HG03135 (cell line): ENCODE measurements at regions not wholly inside any gene's neighbourhood (a gene's known extent, or its start where the extent isn't known, plus 50 kb on each side); places are given as distances from the start of the nearest gene placed in this dataset.

Experiments used
- ATAC-seq: cut with Tn5 transposase; IDR thresholded peaks from one replicate; pipeline ENCODE4 v1.9.1; 2021; ENCODE audit warnings: mild to moderate bottlenecking, moderate library complexity; ENCODE audit not compliant: unreplicated experiment

DNA sequence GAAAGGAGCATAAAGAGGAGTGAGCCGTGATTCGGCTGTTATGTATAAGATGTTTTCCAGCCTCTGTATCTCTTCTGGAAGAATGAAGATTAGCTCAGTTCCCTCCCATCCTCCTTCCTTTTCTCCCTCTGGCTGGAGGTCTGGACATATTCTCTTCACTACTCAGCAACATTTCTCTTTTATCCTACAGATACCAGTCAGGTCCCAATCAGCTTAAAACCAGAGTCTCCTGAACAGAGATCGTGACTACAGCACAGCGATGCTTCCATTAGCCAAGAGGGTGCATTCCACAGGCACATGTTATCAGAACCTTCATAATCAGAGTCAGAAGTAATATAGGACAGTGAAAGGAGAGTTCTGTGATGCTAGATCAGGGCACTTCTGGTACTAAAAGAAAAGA lies 133.9 kb upstream of the SOX4 start:
- ATAC-seq = no peak

DNA sequence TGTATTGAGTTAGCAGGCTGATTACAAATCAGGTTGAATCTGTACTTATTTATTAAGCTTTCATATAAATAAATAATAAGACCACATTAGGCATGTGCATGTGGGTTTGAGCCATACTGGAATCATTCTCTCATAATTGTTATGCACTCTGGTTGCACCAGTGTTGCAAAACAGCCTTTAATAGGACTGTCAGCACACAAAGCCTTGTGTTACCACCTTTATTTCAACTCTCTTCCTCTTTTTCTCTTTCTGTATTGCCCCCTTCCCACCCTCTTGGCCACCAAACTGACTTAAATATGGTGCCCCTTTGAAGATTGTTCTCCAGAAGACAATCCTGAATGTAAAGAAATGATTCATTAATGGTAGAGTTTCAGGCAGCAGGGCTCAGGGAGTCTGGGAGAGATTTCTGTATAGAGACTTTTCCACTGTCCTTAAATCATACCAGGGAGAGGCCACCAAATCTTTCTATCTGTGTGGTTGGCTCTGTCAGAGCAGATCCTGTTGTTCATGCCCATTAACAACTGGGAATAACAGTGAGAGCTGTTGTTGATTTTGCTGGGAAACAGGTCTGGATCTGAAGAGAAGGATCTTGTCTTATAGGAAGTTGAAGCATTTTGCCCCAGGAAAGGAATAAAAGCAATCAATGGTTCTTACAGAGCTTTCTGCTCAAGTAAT lies 131.6 kb upstream of the SOX4 start:
- no peak for ATAC-seq

DNA sequence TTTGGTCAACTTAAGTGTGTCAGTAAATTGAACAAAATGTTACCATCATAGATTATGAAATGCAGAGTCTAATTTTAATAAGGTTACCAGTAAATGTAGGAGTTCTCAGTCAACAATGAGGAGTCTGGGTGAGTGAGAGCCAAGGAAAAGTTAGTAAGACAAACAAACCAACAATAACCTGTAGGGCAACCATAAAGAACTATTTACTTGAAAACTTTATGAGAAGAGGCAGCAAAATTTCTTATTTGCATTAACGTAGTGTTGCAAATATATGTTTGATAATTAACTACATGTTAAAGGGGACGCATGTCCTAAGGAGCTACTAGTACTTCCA lies 131.1 kb upstream of the SOX4 start:
- ATAC-seq = no peak

DNA sequence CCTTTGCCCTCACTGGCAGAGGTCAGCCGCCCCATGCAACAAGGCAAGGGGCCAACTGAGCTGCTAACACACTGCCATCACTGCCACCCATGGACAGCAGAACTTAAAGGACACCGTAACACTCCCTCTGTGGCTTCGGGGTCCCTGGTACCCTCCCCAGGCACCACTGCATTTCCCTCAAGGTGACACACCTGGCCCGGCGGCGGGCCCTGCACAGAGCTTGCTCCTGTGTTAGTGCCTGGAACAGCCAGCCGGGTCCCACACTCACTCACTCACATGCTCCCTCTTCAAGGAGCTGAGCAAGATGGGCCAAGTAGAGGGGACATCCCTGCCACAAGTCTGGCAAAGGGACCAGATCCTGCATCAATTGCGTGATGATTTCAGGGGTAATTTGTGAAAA lies 126.5 kb upstream of the SOX4 start:
- no peak for ATAC-seq

DNA sequence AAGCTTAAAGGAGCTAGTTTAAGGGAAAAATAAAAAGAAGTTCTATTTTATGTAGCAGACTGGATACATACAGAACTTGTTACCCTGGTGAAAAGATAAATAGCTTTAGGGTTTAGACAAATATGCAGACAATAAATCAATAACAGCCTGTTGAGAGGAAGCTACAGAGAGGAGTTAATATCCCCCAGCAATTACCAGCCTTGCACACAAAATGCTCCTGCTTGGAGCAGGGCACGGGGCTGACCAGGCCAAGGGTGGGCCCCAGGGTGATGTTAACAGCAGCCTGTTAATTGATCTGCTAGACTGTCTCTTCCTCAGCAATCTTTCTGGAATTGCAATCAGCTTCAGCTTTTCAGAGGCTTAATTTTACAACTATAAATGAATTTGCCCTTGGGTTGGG lies 125.1 kb upstream of the SOX4 start:
- no peak for ATAC-seq

DNA sequence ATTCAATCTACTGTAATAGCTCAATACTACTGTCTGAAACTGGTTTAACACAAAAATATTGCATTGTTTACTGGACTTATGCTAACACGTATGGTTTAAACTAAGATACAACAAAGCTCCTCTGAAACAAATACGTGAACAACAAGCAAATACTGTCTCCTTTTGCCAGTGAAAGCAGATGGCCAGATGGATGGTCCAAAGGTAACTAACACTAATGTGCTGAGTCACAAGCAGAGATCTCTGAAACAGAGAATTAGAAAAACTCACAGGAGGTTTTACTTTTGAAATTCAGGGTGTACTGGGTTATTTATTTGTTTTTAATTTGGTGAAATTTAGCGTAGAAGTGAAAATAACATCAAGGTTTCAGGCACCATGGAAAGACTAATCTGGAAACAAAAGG lies 124.3 kb upstream of the SOX4 start:
- no peak for ATAC-seq

DNA sequence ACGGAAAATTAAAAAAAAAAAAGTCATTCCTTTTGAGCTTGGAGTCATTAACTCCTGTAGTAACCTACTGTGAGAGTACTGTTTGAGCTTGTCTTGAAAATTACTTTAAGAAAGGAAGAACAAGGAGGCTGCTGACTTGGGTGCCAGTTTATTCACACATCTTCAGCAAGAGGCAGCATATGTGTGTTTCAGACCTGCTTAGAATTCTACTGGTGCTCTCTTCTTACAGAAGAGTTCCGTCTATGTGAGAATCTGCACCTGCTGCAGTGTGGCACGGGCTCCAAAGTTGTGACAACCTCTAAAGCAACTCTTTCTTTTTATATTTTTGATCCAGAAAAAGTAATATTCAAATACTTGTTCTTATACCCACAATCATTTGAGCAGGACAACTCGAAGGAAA lies 117.4 kb upstream of the SOX4 start:
- no peak for ATAC-seq

DNA sequence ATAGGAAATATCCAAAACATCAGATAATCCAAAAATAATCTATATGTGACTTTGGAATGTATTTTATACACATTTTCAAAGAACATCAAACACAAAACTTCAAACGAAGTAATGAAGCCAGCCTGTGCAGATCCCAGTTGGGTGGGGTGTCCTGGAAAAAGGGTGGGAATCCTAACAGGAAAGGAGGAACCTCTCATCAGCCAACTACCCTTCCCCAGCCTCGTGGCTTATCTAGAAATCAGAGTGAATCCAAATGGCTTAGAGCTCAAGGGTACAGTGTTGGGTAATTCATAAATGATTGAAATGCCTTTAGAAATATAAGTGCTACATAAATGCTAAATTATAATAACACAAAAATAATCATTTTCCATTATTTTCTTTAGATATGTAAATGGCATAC lies 115.1 kb upstream of the SOX4 start:
- ATAC-seq = no peak

DNA sequence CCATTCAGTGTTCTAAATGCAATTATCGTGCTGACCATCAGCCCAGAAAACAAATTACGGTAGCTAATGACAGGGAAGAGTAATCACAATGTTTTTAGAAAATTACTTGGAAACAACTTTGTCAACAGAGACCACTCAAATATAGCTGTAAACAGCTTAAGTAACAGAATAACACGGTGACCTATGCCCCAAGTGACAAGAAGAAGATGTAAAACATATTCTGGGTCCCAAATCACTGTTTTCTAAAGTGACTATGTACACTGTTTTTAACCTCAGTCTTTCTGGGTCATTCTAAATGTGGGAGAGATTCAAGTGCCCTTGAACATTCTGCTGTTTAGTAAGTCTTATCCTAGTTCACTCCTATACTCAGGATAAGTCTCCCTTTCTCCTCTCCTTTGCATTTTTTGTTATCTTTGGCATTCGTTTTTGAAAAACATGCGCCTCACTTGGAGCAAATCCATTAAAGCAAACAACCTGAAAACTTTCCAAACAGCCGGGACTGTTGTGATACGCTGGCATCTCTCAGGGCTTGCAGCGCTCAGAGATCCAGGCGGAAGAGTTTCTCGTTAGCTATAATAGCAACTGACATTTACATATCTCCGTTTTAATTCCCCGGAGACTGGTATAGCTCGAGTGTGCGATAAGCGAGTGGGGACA lies 114.5 kb upstream of the SOX4 start:
- no peak for ATAC-seq

DNA sequence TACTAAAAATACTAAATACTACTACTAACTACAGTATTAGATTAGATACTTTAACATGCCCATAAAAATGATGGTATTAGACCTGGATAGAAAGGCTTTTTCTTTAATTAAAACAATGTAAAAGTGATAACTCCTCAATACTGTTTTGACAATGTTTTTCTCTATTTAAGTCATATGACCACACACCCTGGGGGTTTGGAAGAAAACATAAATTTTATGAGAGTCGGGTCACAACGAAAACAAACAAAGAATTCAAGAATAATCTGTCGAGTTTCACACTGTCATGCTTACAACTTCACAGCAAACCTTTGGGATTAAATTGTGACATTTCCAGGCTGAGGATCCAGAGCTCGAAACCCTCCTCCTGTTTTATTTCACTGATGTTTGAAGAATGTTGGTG lies 107.4 kb upstream of the SOX4 start:
- ATAC-seq = no peak

DNA sequence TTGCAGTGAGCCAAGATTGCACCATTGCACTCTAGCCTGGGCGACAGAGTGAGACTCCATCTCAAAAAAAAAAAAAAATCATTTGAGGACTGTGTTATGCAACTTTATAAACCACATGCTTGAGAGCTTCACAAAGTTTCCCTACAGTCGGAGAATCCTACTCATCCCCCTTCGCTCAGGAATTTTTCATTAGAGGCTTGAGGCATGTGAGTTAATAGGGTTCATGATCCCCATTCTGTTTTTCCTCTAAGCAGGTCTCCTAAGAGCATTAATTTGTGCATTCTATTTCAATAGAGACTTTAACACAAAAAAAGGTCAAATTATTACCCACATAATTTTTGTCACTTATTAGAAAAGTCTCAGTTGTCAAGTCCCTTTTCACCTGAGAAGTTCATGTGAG lies 103.7 kb upstream of the SOX4 start:
- ATAC-seq = no peak

DNA sequence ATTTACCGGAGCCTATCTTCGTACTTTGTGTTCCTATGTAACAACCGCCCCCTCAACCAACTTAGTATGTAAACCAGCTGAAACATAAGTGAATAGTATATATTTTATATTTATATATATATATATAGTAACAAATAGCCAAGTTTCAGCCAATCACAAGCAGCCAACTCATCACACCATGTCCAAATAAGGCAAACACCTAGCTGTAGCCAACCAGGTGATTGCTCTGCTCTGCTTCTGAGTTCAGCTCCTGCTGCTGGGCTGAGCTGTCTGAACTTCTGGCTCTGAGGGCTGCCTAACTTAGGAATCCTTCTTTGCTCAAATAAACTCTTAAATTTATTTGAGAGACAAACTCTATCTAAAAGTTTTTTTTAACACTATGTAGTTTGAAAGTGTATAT lies 101.6 kb upstream of the SOX4 start:
- no peak for ATAC-seq

DNA sequence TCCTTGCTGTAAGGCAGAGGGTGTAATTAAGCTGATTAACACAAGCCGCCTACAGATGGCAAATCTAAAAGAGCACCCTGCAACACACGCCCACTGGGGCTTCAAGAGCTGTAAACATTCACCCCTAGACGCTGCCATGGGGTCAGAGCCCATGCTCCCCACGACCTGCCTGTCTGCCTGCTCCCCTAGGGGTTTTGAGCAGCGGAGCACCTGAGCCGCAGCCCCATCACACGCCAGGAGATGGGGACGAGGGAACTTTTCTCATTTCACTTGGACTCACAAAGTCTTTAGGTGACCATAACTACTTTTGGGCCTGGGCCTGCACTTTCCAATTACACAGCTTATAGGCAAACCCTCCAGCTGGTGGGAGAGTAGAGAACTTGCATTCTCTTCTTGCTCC lies 99.0 kb upstream of the SOX4 start:
- no peak for ATAC-seq

DNA sequence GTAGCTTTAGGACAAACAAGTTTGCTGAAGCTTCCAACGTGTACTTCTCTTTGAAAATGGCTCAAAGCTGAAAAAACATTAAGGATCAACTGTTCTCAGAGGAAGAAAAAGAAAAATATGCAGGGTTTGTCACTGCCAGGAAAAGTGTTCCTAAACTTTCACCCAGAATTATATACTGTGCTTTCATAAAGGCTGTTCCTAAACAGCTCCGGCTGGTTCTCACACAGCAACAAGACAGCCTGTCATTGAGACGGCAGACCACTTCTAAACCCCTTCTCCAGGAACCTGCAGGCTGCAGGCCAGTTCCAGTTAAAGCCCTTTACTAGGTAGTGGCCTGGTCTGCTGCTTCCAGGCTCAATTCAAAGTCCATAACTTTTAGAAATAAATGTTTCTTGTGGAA lies 97.4 kb upstream of the SOX4 start:
- ATAC-seq = no peak

DNA sequence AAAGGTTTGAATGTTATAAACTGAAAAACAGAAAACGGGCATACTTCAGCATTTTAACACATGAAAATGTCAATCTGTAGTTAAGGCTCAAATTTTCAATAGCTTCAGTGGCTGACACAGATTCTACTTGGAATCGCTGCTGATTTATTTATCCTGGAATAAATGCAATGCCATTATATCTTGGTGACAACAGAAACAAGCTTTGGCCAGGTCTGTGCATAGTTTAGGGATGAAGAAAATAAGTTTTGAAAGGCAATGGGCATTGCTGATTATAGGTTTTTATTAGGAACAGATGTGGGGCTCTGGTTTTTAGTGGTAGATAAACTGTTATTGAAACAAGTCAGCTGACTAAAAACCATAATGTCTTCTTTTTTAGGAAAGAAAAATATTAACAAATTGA lies 96.8 kb upstream of the SOX4 start:
- ATAC-seq = no peak

DNA sequence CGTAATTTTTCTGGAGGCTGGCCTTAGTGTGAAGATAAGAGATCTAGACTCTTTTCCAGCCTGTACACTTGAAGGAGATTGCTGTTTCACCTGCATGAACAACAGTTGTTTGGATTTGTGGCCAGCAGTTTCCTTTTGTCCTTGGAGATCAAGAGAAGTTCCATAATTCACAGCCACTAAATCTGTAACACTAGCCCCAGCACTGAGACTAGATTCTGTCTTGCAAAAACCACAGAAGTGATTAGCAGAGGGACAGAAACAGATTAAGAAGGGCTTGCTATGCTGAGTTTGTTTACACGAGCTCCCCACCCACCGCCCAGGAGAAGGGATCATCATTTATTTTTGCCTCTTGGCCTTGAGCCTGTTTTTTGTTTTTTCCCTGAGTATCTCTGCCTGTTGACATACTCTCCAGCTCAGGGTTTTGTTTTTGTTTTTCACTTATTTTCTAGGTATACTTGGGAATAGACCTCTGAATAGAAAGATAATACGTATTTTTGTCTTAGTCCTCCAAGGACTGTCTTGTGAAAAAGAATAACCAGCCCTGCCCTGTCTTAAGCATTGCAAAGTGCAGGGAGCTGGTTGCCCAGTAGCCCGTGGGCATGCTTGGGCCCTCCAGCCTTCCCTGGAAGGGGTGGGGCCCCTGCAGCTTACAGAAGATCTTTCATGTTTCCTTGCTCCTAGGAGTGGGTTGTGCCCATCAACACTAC lies 93.1 kb upstream of the SOX4 start:
- no peak for ATAC-seq

DNA sequence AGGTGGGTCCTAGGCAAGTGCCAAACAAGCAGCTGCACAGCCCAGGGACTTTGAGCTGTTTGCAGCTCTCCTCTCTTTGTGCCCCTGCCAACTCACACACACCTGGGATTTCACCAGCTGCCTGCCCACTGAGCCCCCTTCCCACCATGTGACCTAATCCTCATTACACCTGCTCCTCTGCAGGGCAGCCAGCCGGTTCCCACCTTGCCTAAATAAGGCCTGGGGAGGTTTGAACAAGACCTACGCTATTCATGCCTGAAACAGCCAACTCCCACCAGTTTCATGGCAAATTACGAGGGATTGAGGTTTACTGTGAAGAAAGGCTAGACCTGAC lies 92.6 kb upstream of the SOX4 start:
- ATAC-seq = no peak

DNA sequence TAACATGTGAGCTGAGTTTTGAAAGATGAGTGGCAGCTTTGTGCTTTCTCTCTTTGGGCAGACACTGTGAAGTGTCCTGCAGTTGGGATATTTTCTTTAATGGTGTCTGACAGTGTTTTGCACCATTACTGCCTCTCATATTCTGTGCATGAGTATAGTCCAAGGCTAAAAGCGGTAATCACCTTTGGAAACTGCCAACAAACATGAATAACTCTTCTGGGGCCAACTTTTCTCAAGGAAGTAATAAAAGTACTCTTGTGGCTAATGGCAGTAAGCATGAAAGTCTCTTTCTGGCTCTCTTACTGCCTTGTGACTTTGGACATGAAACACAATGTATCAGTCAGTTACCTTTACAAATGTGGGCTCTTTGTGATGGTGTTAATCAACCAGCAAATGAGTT lies 91.7 kb upstream of the SOX4 start:
- ATAC-seq = no peak

DNA sequence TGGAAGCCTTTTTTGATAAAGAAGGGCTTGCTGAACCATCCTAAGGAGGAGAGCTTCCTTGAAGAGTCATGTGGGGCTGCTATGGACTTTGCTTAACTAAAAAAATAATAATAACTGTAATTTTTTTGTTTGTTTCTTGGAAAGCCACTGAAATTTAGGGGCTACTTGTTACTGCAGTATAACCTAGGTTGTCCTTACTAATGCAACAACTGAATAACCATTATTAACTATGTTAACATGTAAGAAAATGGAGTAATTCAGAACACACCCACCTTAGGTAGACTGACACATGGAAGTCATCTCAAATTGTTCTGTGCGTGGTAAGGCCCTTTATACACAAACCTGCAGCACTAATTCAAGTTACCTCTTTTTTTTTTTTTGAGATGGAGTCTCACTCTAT lies 90.9 kb upstream of the SOX4 start:
- no peak for ATAC-seq

DNA sequence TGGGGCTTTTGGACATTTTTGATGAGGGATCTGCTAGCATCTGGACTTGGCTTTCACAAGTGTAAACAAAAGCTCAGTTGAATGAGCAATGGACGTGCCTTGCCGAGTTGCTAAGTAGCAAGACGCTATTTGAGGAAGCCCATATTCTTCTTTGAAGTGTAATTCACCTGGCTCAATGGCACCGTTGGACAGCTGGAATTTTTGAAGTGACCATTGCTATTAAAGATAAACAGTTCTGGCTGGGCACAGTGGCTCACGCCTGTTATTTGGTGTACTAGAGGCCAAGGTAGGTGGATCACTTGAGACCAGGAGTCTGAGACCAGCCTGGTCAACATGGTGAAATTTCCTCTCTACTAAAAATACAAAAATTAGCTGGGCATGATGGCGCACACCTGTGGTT lies 88.8 kb upstream of the SOX4 start:
- ATAC-seq = no peak

DNA sequence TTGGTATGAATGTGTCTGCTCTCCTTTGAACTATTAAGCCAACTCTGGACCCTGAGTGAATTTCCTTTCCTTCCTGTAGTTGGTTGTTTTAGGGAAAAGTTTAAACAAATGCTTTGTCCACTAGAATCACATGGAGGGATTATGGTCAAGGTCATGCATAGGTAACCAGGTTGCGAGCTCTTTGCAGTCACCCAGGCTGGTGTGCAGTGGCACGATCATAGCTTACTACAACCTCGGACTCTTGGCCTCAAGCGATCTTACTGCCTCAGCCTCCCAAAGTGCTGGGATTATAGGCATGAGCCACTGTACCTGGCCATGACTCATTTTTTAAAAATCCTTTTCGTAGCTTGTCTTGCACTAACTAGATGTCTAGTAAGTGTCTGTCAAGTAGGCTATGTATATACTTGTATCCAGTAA lies 88.0 kb upstream of the SOX4 start:
- ATAC-seq = no peak

DNA sequence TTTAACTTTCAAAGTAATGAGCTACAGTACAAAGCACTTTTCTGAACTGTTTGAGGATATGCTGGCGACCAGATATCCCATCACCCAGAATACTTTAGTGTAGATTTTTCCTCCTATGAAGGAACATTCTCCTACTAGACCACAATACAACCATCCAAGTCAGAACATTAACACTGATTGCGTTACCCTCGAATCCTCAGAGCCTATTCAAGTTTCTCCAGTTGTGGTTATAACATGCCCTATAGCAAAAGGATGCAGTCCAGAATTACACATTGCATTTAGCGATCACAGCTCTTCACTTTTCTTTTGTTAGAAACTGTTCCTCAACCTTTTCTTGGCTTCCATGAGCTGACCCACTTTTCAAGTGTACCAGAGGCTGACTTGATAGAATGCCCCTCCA lies 87.4 kb upstream of the SOX4 start:
- no peak for ATAC-seq

DNA sequence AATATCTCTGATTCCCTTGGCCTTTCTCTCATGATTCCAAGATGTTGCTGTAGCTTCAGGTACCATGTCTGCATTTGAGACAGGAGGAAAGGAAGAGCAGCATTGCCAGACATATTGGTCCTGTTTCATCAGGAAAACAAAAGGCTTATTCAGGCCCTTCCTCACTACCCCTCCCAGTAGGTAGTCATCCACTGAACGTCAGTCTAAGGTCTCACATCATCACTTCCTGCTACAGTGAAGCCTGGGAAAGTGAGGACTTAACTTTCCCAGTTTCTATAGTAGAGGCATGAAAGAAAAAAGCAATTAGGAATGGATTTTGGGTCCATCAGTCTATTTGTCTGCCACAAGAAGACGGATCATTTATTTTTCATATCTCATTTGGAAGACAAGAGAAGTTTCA lies 85.7 kb upstream of the SOX4 start:
- ATAC-seq = no peak
